ENCODE measurements at regions not wholly inside any gene's neighbourhood (a gene's known extent, or its start where the extent isn't known, plus 50 kb on each side); places are given as distances from the start of the nearest gene placed in this dataset.

- no peak for DNase-seq
These were observed 54.5 kb downstream of the CLDN34 start for GRCh38 chrX:10021461-10022272.

- DNase-seq: no peak
These were observed 55.0 kb downstream of the CLDN34 start for GRCh38 chrX:10022273-10022541.

GRCh38 chrX:10022580-10023245, 55.6 kb downstream of the CLDN34 start:
- peak; percentile 55 for DNase-seq

- no peak for DNase-seq
These were observed 56.7 kb downstream of the CLDN34 start for GRCh38 chrX:10023821-10024220.

GRCh38 chrX:10025742-10026493, 58.8 kb downstream of the CLDN34 start:
- no peak for DNase-seq

GRCh38 chrX:10028283-10029104, 61.3 kb downstream of the CLDN34 start:
- DNase-seq: no peak

GRCh38 chrX:10030570-10030969, 63.4 kb downstream of the CLDN34 start:
- DNase-seq: no peak

- no peak for DNase-seq
These were observed 64.6 kb downstream of the CLDN34 start for GRCh38 chrX:10031746-10032145.

GRCh38 chrX:10032147-10032546, 65.0 kb downstream of the CLDN34 start:
- DNase-seq: no peak

GRCh38 chrX:10033375-10034007, 66.3 kb downstream of the CLDN34 start:
- DNase-seq: no peak

- DNase-seq: no peak
These were observed 67.6 kb downstream of the CLDN34 start for GRCh38 chrX:10034740-10035260.

- DNase-seq: no peak
These were observed 71.4 kb downstream of the CLDN34 start for GRCh38 chrX:10038585-10038984.

- DNase-seq: peak; percentile 47
These were observed 72.9 kb downstream of the CLDN34 start for GRCh38 chrX:10039821-10040793.

GRCh38 chrX:10040961-10041360, 73.8 kb downstream of the CLDN34 start:
- DNase-seq: no peak

- DNase-seq: no peak
These were observed 74.2 kb downstream of the CLDN34 start for GRCh38 chrX:10041383-10041782.

- DNase-seq: no peak
These were observed 74.9 kb downstream of the CLDN34 start for GRCh38 chrX:10042055-10042454.

GRCh38 chrX:10043386-10043785, 76.2 kb downstream of the CLDN34 start:
- DNase-seq: no peak

- no peak for DNase-seq
These were observed 76.9 kb downstream of the CLDN34 start for GRCh38 chrX:10044021-10044420.

GRCh38 chrX:10045327-10046000, 78.3 kb downstream of the CLDN34 start:
- no peak for DNase-seq

GRCh38 chrX:10047133-10047532, 80.0 kb downstream of the CLDN34 start:
- DNase-seq: no peak
